ENCODE measurements at regions not wholly inside any gene's neighbourhood (a gene's known extent, or its start where the extent isn't known, plus 50 kb on each side); places are given as distances from the start of the nearest gene placed in this dataset.

- no peak for DNase-seq
These were observed 136.3 kb upstream of the MLIP start for GRCh38 chr6:53974941-53975340.

DNA sequence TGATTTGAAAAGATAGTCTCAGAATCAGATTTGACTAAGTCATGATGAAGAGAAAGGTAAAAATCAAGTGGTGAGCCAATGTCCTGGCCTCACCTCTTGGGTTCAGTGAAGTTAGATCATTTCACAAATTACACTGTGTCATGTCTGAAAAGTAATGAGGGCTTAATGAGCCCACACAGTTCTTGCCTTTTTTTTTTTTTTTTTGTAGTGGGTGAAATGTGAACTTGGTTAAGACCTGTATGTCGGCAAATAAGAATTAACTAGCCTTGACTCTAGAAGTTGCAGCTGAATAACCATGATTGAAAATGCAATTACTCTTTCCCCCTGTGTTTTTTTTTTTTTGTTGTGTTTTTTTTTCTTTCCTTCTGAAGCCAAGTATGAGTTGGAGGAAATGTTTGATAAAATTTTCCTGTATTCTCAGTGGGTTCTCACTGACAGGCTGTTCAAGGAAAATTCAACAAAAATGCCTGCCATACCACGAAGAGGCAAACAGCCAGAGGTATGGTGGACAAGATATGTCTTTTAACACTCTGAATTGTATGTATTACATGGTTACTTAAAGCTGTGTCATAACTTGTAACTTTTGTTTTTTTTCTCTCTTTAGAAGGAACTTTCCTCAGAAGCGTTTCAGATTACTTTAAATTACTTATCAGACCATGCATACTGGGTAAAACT is 135.2 kb upstream of the MLIP start:
- DNase-seq, result no peak

DNA sequence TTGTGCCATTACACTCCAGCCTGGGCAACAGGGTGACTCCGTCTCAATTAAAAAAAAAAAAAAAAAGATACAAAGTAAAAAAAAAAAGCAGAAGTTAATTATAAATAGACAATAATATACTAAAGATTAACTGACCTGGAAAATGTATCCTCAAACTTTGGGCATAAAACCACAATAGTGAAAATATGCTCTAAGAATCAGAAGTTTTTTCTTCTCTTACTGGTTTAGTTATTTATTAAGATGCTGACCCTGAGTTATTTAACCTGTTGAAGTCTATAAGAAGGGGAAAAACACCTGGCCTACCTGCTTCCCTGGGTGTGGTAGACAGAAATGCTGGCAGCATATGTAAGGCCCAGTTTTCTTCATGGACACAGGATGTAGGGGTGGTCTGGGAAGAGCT is 133.7 kb upstream of the MLIP start:
- DNase-seq, result no peak

GRCh38 chr6:53979468-53980067 is 131.7 kb upstream of the MLIP start:
- peak in 1 of 5 donors; percentile 7 for DNase-seq

DNA sequence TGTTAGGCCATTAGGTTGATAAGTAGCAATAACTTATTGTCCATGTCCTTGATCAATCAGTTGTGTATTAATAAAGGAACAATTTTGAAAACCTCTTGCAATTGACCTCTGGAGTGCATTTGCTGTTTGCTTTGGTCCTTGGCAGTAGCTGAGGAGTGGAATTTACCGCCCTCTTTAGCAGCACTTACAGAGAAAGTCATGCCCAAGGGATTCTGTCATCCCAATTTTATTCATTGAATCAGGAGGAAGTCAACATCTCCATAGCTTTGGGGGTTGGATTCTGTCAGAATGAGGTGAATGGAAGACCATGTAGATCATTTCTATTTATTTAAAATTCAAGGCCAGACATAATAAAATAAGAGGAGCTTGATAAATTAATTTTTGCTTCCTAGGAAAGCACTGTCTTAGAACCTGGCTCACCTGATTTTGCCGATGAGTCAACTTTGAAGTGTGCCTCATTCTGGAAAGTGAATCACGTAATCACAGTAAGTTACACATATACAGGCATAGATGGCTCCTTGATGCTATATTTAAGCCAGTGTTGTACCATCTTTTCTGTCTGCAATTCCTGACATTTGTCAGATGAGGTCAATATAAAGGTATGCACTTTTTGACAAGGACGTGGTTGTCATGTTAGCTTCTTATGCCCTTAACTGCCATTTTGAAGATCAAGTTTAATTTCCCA is 128.7 kb upstream of the MLIP start:
- no peak for DNase-seq

GRCh38 chr6:53983301-53983700 is 127.9 kb upstream of the MLIP start:
- no peak for DNase-seq

DNA sequence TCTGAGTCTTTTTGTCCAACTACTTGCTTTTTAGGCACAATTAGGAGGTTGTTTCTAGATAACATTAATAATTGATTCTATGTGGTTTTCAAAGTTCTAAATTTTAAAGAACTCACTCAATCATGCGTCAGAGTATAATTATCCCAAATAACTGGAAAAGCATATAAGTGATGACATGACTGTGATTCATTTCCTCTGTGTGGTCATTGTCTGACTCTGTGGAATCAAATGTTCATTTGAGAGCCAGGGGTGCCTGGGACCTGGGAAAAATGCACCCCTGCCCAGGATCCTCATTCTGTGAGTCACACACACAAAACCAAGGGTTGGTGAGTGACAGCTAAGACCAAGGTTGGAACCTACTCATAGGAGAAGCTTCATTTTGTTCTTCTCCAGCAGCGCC is 127.1 kb upstream of the MLIP start:
- no peak for DNase-seq

- no peak for DNase-seq
These were observed 126.7 kb upstream of the MLIP start for GRCh38 chr6:53984581-53984980.

DNA sequence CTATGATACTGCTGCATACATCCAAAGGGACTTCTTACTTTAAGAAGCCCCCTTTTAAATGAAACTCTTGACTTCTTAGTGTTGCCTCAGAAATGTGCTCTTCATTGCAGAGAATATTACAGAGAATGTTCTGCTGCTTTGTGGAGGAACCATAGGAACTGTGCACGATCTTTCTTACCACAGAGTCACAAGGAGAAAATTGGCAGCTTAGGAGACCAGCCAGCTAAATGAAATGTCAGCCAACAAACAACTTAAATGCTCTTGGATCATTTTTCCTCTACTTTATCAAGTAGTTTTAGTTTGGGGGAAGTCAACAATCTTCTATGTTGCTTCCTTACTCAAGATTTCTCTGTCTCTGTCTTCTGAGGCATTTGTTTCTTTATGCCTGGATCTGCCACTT is 125.9 kb upstream of the MLIP start:
- no peak for DNase-seq

DNA sequence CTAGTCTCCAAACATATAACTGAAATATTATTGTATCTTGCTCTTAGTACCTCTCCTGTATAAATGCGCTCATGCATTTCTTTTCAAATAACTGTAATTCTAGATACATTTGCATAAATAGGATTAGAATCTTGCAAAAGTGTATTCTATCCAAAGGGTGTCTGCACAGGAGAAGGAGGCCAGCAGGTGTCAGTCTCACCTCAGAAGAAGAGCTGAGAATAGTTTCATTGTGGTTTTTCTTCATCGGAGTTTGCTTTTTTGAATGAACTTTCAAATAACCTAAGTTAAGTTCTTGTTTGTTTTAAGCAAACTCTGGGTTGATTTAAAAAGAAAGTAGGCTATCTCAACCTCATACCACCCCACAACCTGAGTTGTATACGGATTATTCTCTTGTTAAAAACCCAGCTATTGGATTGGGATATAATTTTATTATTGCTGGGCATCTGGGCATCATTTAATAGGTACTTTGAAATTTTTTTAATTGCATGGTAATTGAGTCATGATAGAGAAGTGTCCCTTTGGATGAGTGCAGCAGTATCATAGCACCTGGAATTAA is 125.0 kb upstream of the MLIP start:
- no peak for DNase-seq

DNA sequence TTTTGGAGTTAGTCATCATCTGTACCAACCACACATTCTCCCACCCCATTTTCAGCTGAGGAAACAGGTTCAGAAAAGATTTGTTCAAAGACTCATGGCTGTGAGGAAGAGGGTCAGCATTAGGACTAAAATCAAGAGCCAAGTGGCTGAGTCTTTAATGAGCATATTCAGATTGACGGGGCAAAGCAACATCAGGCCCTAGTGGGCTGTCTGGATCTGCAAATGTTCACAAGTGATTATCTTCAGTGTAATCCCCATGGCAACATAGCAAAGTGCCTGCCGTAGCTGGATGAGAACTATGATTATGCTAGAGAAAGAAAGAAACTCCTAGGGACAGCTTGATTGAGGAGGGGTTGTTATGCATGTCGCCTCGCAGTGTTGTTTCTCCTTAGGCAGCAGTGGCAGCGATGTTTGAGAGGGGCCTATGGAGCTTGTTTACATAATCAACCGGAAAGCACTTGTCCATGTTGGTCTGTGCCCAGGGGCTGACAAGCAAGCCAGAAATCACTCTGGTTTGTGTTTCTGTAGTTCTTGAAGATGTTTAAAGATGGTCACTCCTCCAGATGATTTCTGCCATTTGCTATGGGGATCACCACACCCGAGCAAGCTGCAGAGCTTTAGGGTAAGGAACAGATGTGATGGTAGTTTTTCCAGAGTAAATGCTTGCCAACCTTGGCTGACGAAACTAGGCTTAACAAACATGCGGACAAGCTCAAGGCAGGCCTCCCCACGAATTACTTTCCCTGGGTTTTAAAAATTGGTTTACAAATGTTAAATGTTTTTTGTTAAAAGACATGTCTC is 124.3 kb upstream of the MLIP start:
- DNase-seq, result no peak

DNA sequence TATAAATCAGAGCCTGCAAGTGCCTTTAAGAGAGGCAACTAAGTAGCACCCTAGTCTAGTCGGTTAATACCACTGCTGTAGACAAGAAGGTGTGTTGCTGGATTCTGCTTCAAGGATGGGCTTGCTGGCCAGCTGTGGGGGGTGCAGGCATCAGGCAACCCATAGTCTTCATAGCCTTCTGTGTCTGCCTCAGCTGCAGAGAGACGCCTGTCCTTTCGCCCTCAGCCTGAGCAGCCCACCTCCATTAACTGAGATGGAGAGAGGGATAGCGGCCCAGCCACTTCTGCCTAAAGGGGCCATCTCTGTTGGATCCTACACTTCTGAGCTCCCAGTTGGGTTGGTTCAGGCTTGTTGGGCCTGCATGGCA is 123.7 kb upstream of the MLIP start:
- DNase-seq, result no peak

- no peak for DNase-seq
These were observed 121.7 kb upstream of the MLIP start for GRCh38 chr6:53989504-53989903.

DNA sequence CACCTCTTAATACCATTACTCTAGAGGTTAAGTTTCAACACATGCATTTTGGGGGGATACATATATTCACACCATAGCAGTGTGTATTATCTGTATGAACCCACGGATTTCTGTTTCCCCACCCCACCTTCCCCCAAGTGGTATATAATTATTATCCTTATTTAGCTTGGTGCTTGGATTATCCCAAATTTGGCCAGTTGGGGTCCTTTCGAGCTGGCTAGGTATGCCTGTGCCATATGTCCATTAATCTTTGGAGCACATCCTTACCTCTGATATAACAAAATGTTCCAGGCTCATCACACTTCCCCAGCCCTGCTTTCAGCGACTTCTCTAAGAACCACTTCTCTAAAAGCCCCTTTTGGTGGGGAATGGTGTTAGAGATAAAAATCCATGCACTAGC is 118.7 kb upstream of the MLIP start:
- no peak for DNase-seq

DNA sequence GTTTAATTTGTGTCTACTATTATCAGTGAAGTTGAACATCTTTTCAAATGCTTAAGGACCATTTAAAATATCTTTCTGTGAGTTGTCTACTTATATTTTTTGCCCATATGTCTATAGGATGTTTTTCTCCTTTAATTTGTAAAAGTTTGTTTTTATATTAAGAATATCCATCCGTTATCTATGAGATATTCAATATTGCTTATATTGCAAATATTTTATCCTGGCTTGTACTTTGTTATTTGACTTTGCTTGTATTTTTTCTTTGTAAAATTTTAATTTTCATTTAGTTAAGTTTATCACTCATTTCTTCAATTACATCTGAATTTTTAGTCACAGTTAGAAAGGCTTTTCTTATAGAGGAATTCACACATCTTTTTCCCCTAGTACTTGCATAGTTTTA is 117.0 kb upstream of the MLIP start:
- no peak for DNase-seq

DNA sequence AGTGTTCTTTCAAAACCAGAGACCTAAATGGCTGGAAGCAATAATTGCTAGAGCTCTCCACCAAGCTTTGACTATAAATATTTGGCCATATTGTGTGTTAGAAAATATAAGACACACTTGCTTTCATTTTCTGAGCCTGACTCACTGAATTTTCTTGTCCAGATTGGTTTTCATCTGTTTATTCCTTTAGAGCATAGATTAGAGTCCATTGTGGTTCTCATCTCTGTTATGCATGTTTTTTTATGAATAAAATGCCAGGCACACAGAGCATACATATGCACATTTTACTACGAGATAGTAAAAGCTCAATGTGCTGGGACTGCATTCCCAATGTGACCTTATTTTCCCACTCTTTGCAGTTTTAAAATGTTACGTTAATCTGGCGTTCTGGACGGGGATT is 115.3 kb upstream of the MLIP start:
- DNase-seq, result no peak

DNA sequence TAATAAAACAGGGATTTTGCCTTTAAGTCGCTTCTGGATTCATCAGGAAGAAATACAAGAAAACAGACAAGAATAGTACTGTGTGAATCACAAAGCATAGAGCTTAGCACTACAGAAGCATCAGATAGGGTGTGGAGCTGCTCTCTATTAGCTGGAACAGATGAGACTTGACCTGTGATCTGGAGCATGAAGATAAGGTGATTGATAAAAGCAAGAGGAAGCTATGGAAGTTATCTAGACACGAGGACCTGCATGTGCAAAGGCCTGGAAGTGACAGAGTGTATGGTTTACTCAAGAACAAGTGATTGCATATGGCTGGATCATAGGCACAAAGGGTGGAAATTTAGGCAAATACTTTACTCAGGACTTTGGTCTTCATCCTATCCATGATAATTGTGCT is 112.9 kb upstream of the MLIP start:
- no peak for DNase-seq

GRCh38 chr6:53999088-53999755 is 112.0 kb upstream of the MLIP start:
- no peak for DNase-seq

- DNase-seq, result no peak
These were observed 109.1 kb upstream of the MLIP start for GRCh38 chr6:54002116-54002515.

- no peak for DNase-seq
These were observed 107.9 kb upstream of the MLIP start for GRCh38 chr6:54003316-54003715.

GRCh38 chr6:54008589-54008988 is 102.7 kb upstream of the MLIP start:
- no peak for DNase-seq

DNA sequence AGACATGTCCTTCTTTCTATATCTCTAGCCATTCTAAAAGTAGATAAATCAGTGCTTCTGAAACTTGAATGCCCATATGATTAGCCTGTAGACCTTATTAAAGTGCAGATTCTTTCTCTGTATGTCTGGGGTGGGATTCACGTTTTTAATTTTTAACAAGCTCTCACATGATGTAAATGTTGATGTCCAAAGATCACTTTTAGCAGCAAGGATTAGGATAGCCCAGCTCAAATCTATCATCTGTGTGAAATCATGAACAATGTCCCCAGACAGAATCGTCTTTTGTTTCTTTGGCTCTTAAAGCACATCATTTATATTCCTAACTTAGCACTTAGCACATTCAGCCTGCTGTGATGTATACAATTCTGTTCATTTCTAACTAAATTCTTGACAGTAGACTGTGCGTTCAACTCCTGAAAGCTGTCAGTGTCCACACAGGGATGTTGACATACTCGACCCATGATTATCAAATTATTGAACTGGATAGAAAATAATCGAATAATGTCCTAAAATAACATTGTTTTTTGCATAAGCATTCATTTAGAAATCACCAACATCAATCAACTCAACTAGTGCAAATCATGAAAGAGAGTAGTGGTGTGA is 102.1 kb upstream of the MLIP start:
- DNase-seq, result no peak
